GM03348 (cell line): ENCODE measurements at regions not wholly inside any gene's neighbourhood (a gene's known extent, or its start where the extent isn't known, plus 50 kb on each side); places are given as distances from the start of the nearest gene placed in this dataset.

Source experiments
- DNase-seq: peaks from one replicate; pipeline ENCODE4 v3.0.0; 2012; ENCODE audit warnings: low spot score

GRCh38 chr18:42623935-42624334, 491.6 kb downstream of the RIT2 start:
- no peak for DNase-seq

- no peak for DNase-seq
Measured at GRCh38 chr18:42632801-42633200, 482.7 kb downstream of the RIT2 start.

GRCh38 chr18:42635378-42636048, 480.0 kb downstream of the RIT2 start:
- no peak for DNase-seq

- DNase-seq, result no peak
Measured at GRCh38 chr18:42636309-42636708, 479.2 kb downstream of the RIT2 start.

GRCh38 chr18:42640160-42640559, 475.3 kb downstream of the RIT2 start:
- no peak for DNase-seq

GRCh38 chr18:42641996-42642395, 473.5 kb downstream of the RIT2 start:
- DNase-seq, result no peak

- DNase-seq, result no peak
Measured at GRCh38 chr18:42644729-42645131, 470.8 kb downstream of the RIT2 start.

GRCh38 chr18:42649331-42650035, 466.0 kb downstream of the RIT2 start:
- no peak for DNase-seq

- no peak for DNase-seq
Measured at GRCh38 chr18:42654556-42654955, 460.9 kb downstream of the RIT2 start.

- DNase-seq, result no peak
Measured at GRCh38 chr18:42657551-42657950, 457.9 kb downstream of the RIT2 start.

- no peak for DNase-seq
Measured at GRCh38 chr18:42658171-42658570, 457.3 kb downstream of the RIT2 start.

GRCh38 chr18:42659187-42659586, 456.3 kb downstream of the RIT2 start:
- DNase-seq, result no peak

- DNase-seq, result no peak
Measured at GRCh38 chr18:42670860-42671259, 444.6 kb downstream of the RIT2 start.

GRCh38 chr18:42675810-42676209, 439.7 kb downstream of the RIT2 start:
- no peak for DNase-seq

- no peak for DNase-seq
Measured at GRCh38 chr18:42683094-42683493, 432.4 kb downstream of the RIT2 start.

- DNase-seq, result no peak
Measured at GRCh38 chr18:42689310-42689709, 426.2 kb downstream of the RIT2 start.
